CD4-positive, alpha-beta T cell treated with Interleukin-4 for 4 hours (primary cell): ENCODE measurements at regions not wholly inside any gene's neighbourhood (a gene's known extent, or its start where the extent isn't known, plus 50 kb on each side); places are given as distances from the start of the nearest gene placed in this dataset.

Source experiments
- DNase-seq: peaks from one replicate; pipeline ENCODE4 v3.0.0-alpha.2; 2020

- no peak for DNase-seq
Observed at GRCh38 chr16:18050234-18050633, 286.3 kb downstream of the NPIPA8 start.

- no peak for DNase-seq
Observed at GRCh38 chr16:18049547-18050133, 286.9 kb downstream of the NPIPA8 start.

GRCh38 chr16:18048853-18049546 is 287.5 kb downstream of the NPIPA8 start:
- DNase-seq = no peak

- DNase-seq = no peak
Observed at GRCh38 chr16:18047761-18048160, 288.8 kb downstream of the NPIPA8 start.

GRCh38 chr16:18045356-18045755 is 291.2 kb downstream of the NPIPA8 start:
- no peak for DNase-seq

- no peak for DNase-seq
Observed at GRCh38 chr16:18041864-18042834, 294.4 kb downstream of the NPIPA8 start.

- DNase-seq = no peak
Observed at GRCh38 chr16:18039931-18040330, 296.6 kb downstream of the NPIPA8 start.

GRCh38 chr16:18037051-18037450 is 299.5 kb downstream of the NPIPA8 start:
- no peak for DNase-seq

GRCh38 chr16:18024611-18025010 is 311.9 kb downstream of the NPIPA8 start:
- no peak for DNase-seq

- DNase-seq = no peak
Observed at GRCh38 chr16:18018376-18018775, 318.2 kb downstream of the NPIPA8 start.

- DNase-seq = no peak
Observed at GRCh38 chr16:18013863-18014262, 322.7 kb downstream of the NPIPA8 start.

GRCh38 chr16:18008356-18008755 is 328.2 kb downstream of the NPIPA8 start:
- DNase-seq = no peak

GRCh38 chr16:18003033-18003432 is 333.5 kb downstream of the NPIPA8 start:
- no peak for DNase-seq

- DNase-seq = no peak
Observed at GRCh38 chr16:17998996-17999395, 337.5 kb downstream of the NPIPA8 start.

- DNase-seq = no peak
Observed at GRCh38 chr16:17998550-17998949, 338.0 kb downstream of the NPIPA8 start.

GRCh38 chr16:17994027-17994426 is 342.5 kb downstream of the NPIPA8 start:
- no peak for DNase-seq

- DNase-seq = no peak
Observed at GRCh38 chr16:17992416-17992815, 344.1 kb downstream of the NPIPA8 start.

- no peak for DNase-seq
Observed at GRCh38 chr16:17989255-17989654, 347.3 kb downstream of the NPIPA8 start.

GRCh38 chr16:17988839-17989238 is 347.7 kb downstream of the NPIPA8 start:
- DNase-seq = no peak

GRCh38 chr16:17986991-17987390 is 349.5 kb downstream of the NPIPA8 start:
- DNase-seq = no peak

GRCh38 chr16:17984810-17985209 is 351.7 kb downstream of the NPIPA8 start:
- DNase-seq = no peak

- no peak for DNase-seq
Observed at GRCh38 chr16:17983847-17984639, 352.5 kb downstream of the NPIPA8 start.

GRCh38 chr16:17983114-17983513 is 353.4 kb downstream of the NPIPA8 start:
- DNase-seq = no peak
